Activated CD8-positive, alpha-beta memory T cell treated with anti-CD3 and anti-CD28 coated beads, Interleukin-2, amount 10 ng/mL, durations not matched to agents 7 days and 5 days (primary cell): ENCODE measurements at regions not wholly inside any gene's neighbourhood (a gene's known extent, or its start where the extent isn't known, plus 50 kb on each side); places are given as distances from the start of the nearest gene placed in this dataset.

Experiments used
- ATAC-seq: fragments of 150-1000 bp; cut with Tn5 transposase; one replicate; pipeline ENCODE4 v1.10.0; 2021; ENCODE audit warnings: moderate library complexity
- CTCF ChIA-PET: fragments of 350-600 bp; sonication (Branson Sonifier 250); formaldehyde crosslinking; loops from one replicate; lab custom pipeline; 2021; ENCODE audit warnings: antibody characterized with exemption; lab: Charles Lee
- DNase-seq: peaks from one replicate; pipeline ENCODE4 v3.0.0-alpha.2; 2020
- H3K27ac Mint-ChIP-seq: one replicate; pipeline ENCODE4 v1.8.0; 2021; ENCODE audit warnings: mild to moderate bottlenecking, mixed read lengths
- H3K27me3 Mint-ChIP-seq: one replicate; pipeline ENCODE4 v1.8.0; 2021; ENCODE audit warnings: mixed read lengths
- H3K36me3 Mint-ChIP-seq: one replicate; pipeline ENCODE4 v1.8.0; 2021; ENCODE audit warnings: mild to moderate bottlenecking, mixed read lengths
- H3K4me1 Mint-ChIP-seq: one replicate; pipeline ENCODE4 v1.8.0; 2021; ENCODE audit warnings: mixed read lengths
- H3K4me3 Mint-ChIP-seq: one replicate; pipeline ENCODE4 v1.8.0; 2021; ENCODE audit warnings: mild to moderate bottlenecking, moderate library complexity, mixed read lengths
- H3K9me3 Mint-ChIP-seq: one replicate; pipeline ENCODE4 v1.8.0; 2022; ENCODE audit warnings: low read depth, mixed read lengths

- ATAC-seq (no peak), DNase-seq (no peak)
- Mint-ChIP-seq H3K4me1 (no peaks in the 10 kb centered on the region), H3K27ac (no peak overlapping the region), H3K36me3 (no peaks in the 10 kb centered on the region), H3K4me3 (no peak overlapping the region), H3K9me3 (no peaks in the 10 kb centered on the region), H3K27me3 (no peaks in the 10 kb centered on the region)
- CTCF ChIA-PET: no interaction called here
Observed at GRCh38 chr2:189285962-189286645, 106.5 kb upstream of the COL5A2 start.

GRCh38 chr2:189287363-189287762 is 107.8 kb upstream of the COL5A2 start:
- Mint-ChIP-seq H3K4me3 (no peak overlapping the region), H3K4me1 (no peaks in the 10 kb centered on the region)

GRCh38 chr2:189287982-189288521 is 108.5 kb upstream of the COL5A2 start:
- ATAC-seq (no peak), DNase-seq (no peak)
- H3K27me3 Mint-ChIP-seq: no peaks in the 10 kb centered on the region
- no peak overlapping the region for H3K27ac Mint-ChIP-seq
- H3K36me3 Mint-ChIP-seq: no peaks in the 10 kb centered on the region
- H3K4me3 Mint-ChIP-seq: no peak overlapping the region
- CTCF ChIA-PET: interaction anchor here (0.6 to 2.3 kb wide), 4 partner anchors 9 to 195 kb away, joined by 3 to 6 read pairs (median 4); no protein-coding TSS in a partner anchor
- H3K4me1 Mint-ChIP-seq: no peaks in the 10 kb centered on the region
- no peaks in the 10 kb centered on the region for H3K9me3 Mint-ChIP-seq

More at GRCh38 chr2:189287363-189287762, 107.8 kb upstream of the COL5A2 start:
- Mint-ChIP-seq H3K27ac (no peak overlapping the region), H3K36me3 (no peaks in the 10 kb centered on the region), H3K27me3 (no peaks in the 10 kb centered on the region), H3K9me3 (no peaks in the 10 kb centered on the region)
- ATAC-seq (no peak), DNase-seq (no peak)
- CTCF ChIA-PET: interaction anchor here (2.3 kb wide), 1 partner anchor 194 kb away, joined by 6 read pairs; no protein-coding TSS in a partner anchor

- no peak for ATAC-seq
- H3K27me3 Mint-ChIP-seq: no peaks in the 10 kb centered on the region
- H3K9me3 Mint-ChIP-seq: no peaks in the 10 kb centered on the region
- no peak for DNase-seq
- CTCF ChIA-PET: interaction anchor here (0.6 kb wide), 1 partner anchor 197 kb away, joined by 3 read pairs; no protein-coding TSS in a partner anchor
- no peaks in the 10 kb centered on the region for H3K4me1 Mint-ChIP-seq
- no peak overlapping the region for H3K4me3 Mint-ChIP-seq
- no peak overlapping the region for H3K27ac Mint-ChIP-seq
- H3K36me3 Mint-ChIP-seq: no peaks in the 10 kb centered on the region
Observed at GRCh38 chr2:189291460-189291859, 111.9 kb upstream of the COL5A2 start.

- no peak for DNase-seq
- H3K27ac Mint-ChIP-seq: no peak overlapping the region
- H3K27me3 Mint-ChIP-seq: no peaks in the 10 kb centered on the region
- H3K9me3 Mint-ChIP-seq: no peaks in the 10 kb centered on the region
- ATAC-seq: no peak
- H3K4me3 Mint-ChIP-seq: no peak overlapping the region
- no peaks in the 10 kb centered on the region for H3K36me3 Mint-ChIP-seq
- peaks cover 7% of the 10 kb centered on the region for H3K4me1 Mint-ChIP-seq
- CTCF ChIA-PET: interaction anchor here (0.7 kb wide), 1 partner anchor 66 kb away, joined by 3 read pairs; no protein-coding TSS in a partner anchor
Observed at GRCh38 chr2:189293164-189293563, 113.6 kb upstream of the COL5A2 start.

- no peak overlapping the region for H3K4me3 Mint-ChIP-seq
- peaks cover 26% of the 10 kb centered on the region for H3K4me1 Mint-ChIP-seq
- no peak for DNase-seq
- CTCF ChIA-PET: interaction anchor here (0.8 kb wide), 1 partner anchor 9 kb away, joined by 3 read pairs; no protein-coding TSS in a partner anchor
- H3K36me3 Mint-ChIP-seq: no peaks in the 10 kb centered on the region
- H3K9me3 Mint-ChIP-seq: no peaks in the 10 kb centered on the region
- no peak overlapping the region for H3K27ac Mint-ChIP-seq
- no peak for ATAC-seq
- no peaks in the 10 kb centered on the region for H3K27me3 Mint-ChIP-seq
Observed at GRCh38 chr2:189297446-189297845, 117.9 kb upstream of the COL5A2 start.

- H3K4me3 Mint-ChIP-seq: no peak overlapping the region
- H3K36me3 Mint-ChIP-seq: no peaks in the 10 kb centered on the region
- no peaks in the 10 kb centered on the region for H3K27me3 Mint-ChIP-seq
- H3K27ac Mint-ChIP-seq: no peak overlapping the region
- DNase-seq (no peak), ATAC-seq (no peak)
- peaks cover 32% of the 10 kb centered on the region for H3K4me1 Mint-ChIP-seq
- CTCF ChIA-PET: no interaction called here
- no peaks in the 10 kb centered on the region for H3K9me3 Mint-ChIP-seq
Observed at GRCh38 chr2:189298038-189298437, 118.5 kb upstream of the COL5A2 start.

GRCh38 chr2:189298481-189298880 is 118.9 kb upstream of the COL5A2 start:
- Mint-ChIP-seq H3K36me3 (no peaks in the 10 kb centered on the region), H3K4me3 (no peak overlapping the region), H3K4me1 (peaks cover 34% of the 10 kb centered on the region), H3K27me3 (no peaks in the 10 kb centered on the region), H3K27ac (no peak overlapping the region), H3K9me3 (no peaks in the 10 kb centered on the region)
- DNase-seq (no peak), ATAC-seq (no peak)
- CTCF ChIA-PET: no interaction called here

GRCh38 chr2:189299974-189300373 is 120.4 kb upstream of the COL5A2 start:
- Mint-ChIP-seq H3K27ac (no peak overlapping the region), H3K27me3 (no peaks in the 10 kb centered on the region)

GRCh38 chr2:189300916-189301315 is 121.4 kb upstream of the COL5A2 start:
- ATAC-seq (peak; percentile 75), DNase-seq (peak; percentile 56)
- Mint-ChIP-seq H3K27ac (peak overlapping the region; percentile 83), H3K27me3 (no peaks in the 10 kb centered on the region), H3K4me3 (no peak overlapping the region), H3K9me3 (no peaks in the 10 kb centered on the region), H3K36me3 (peaks cover 3% of the 10 kb centered on the region), H3K4me1 (peaks cover 45% of the 10 kb centered on the region)
- CTCF ChIA-PET: no interaction called here

More at GRCh38 chr2:189299974-189300373, 120.4 kb upstream of the COL5A2 start:
- CTCF ChIA-PET: no interaction called here
- Mint-ChIP-seq H3K9me3 (no peaks in the 10 kb centered on the region), H3K4me3 (no peak overlapping the region), H3K4me1 (peaks cover 43% of the 10 kb centered on the region), H3K36me3 (peaks cover 3% of the 10 kb centered on the region)
- ATAC-seq (no peak), DNase-seq (no peak)

- Mint-ChIP-seq H3K9me3 (no peaks in the 10 kb centered on the region), H3K4me1 (peaks cover 44% of the 10 kb centered on the region), H3K36me3 (peaks cover 3% of the 10 kb centered on the region), H3K4me3 (no peak overlapping the region), H3K27ac (no peak overlapping the region), H3K27me3 (no peaks in the 10 kb centered on the region)
- ATAC-seq (no peak), DNase-seq (no peak)
- CTCF ChIA-PET: no interaction called here
Observed at GRCh38 chr2:189302274-189302948, 122.8 kb upstream of the COL5A2 start.

GRCh38 chr2:189304360-189304759 is 124.8 kb upstream of the COL5A2 start:
- DNase-seq (peak; percentile 54), ATAC-seq (peak; percentile 61)
- H3K9me3 Mint-ChIP-seq: no peaks in the 10 kb centered on the region
- peak overlapping the region; percentile 76 for H3K27ac Mint-ChIP-seq
- peaks cover 3% of the 10 kb centered on the region for H3K36me3 Mint-ChIP-seq
- CTCF ChIA-PET: interaction anchor here (0.7 to 1.1 kb wide), 3 partner anchors 10 to 780 kb away, joined by 3 read pairs; no protein-coding TSS in a partner anchor
- no peaks in the 10 kb centered on the region for H3K27me3 Mint-ChIP-seq
- no peak overlapping the region for H3K4me3 Mint-ChIP-seq
- H3K4me1 Mint-ChIP-seq: peaks cover 36% of the 10 kb centered on the region

- no peaks in the 10 kb centered on the region for H3K27me3 Mint-ChIP-seq
- DNase-seq (no peak), ATAC-seq (no peak)
- CTCF ChIA-PET: interaction anchor here (0.7 kb wide), 1 partner anchor 17 kb away, joined by 3 read pairs; no protein-coding TSS in a partner anchor
- no peaks in the 10 kb centered on the region for H3K9me3 Mint-ChIP-seq
- peaks cover 34% of the 10 kb centered on the region for H3K4me1 Mint-ChIP-seq
- no peak overlapping the region for H3K4me3 Mint-ChIP-seq
- H3K27ac Mint-ChIP-seq: no peak overlapping the region
- H3K36me3 Mint-ChIP-seq: peaks cover 3% of the 10 kb centered on the region
Observed at GRCh38 chr2:189305291-189305943, 125.9 kb upstream of the COL5A2 start.
